Trophoblast cell (in vitro differentiated cells and primary cell): ENCODE measurements at regions not wholly inside any gene's neighbourhood (a gene's known extent, or its start where the extent isn't known, plus 50 kb on each side); places are given as distances from the start of the nearest gene placed in this dataset.

ENCODE experiments used
- DNase-seq, 2 donors: peaks; one replicate each; pipeline ENCODE4 v3.0.0-alpha.2; 2016
- H2AFZ ChIP-seq: 2 replicates; pipeline ENCODE4 v1.6.1; 2013; ENCODE audit warnings: low read length, moderate library complexity, mild to moderate bottlenecking; ENCODE audit not compliant: insufficient read depth, poor library complexity
- H2AK5ac ChIP-seq: 2 replicates; pipeline ENCODE4 v1.6.1; 2013; ENCODE audit warnings: mild to moderate bottlenecking, low read length
- H2BK120ac ChIP-seq: 2 replicates; pipeline ENCODE4 v1.6.1; 2013; ENCODE audit warnings: low read length, mild to moderate bottlenecking, moderate library complexity; ENCODE audit not compliant: insufficient read depth, poor library complexity
- H2BK12ac ChIP-seq: 2 replicates; pipeline ENCODE4 v1.6.1; 2013; ENCODE audit warnings: mild to moderate bottlenecking, low read length, moderate library complexity
- H2BK5ac ChIP-seq: 2 replicates; pipeline ENCODE4 v1.6.1; 2013; ENCODE audit warnings: low read length, low read depth, moderate library complexity, mild to moderate bottlenecking; ENCODE audit not compliant: poor library complexity
- H3K14ac ChIP-seq: 2 replicates; pipeline ENCODE4 v1.6.1; 2013; ENCODE audit warnings: mild to moderate bottlenecking, low read length
- H3K18ac ChIP-seq: 2 replicates; pipeline ENCODE4 v1.6.1; 2013; ENCODE audit warnings: mild to moderate bottlenecking, low read length
- H3K23ac ChIP-seq: 2 replicates; pipeline ENCODE4 v1.6.1; 2013; ENCODE audit warnings: low read length
- H3K27ac ChIP-seq: 2 replicates; pipeline ENCODE4 v1.5.1; 2013; ENCODE audit warnings: low read depth, mild to moderate bottlenecking, inconsistent platforms, low read length, moderate library complexity
- H3K27me3 ChIP-seq: 2 replicates; pipeline ENCODE4 v1.6.1; 2013; ENCODE audit warnings: inconsistent platforms, mild to moderate bottlenecking, low read length, moderate library complexity; ENCODE audit not compliant: insufficient read depth
- H3K36me3 ChIP-seq, 2 experiments: 1 replicate in 1 of 2; 2 replicates in 1 of 2; pipeline ENCODE4 v1.6.1; 2013; ENCODE audit warnings: low read length in 2 of 2, mild to moderate bottlenecking in 2 of 2, moderate library complexity in 1 of 2; ENCODE audit not compliant: insufficient read depth in 2 of 2, control insufficient read depth in 1 of 2
- H3K4ac ChIP-seq: 2 replicates; pipeline ENCODE4 v1.6.1; 2013; ENCODE audit warnings: low read depth, mild to moderate bottlenecking, low read length, moderate library complexity
- H3K4me1 ChIP-seq, 2 experiments: 1 replicate in 1 of 2; 2 replicates in 1 of 2; pipeline ENCODE4 v1.6.1; 2013; ENCODE audit warnings: low read length in 2 of 2, mild to moderate bottlenecking in 2 of 2, moderate library complexity in 1 of 2; ENCODE audit not compliant: insufficient read depth in 2 of 2, control insufficient read depth in 1 of 2
- H3K4me2 ChIP-seq: 2 replicates; pipeline ENCODE4 v1.6.1; 2013; ENCODE audit warnings: inconsistent platforms, mild to moderate bottlenecking, low read length, moderate library complexity
- H3K4me3 ChIP-seq: 2 replicates; pipeline ENCODE4 v1.5.1; 2013; ENCODE audit warnings: mild to moderate bottlenecking, low read depth, low read length, inconsistent platforms
- H3K79me1 ChIP-seq: one replicate; pipeline ENCODE4 v1.6.1; 2013; ENCODE audit warnings: low read length
- H3K79me2 ChIP-seq: 2 replicates; pipeline ENCODE4 v1.6.1; 2013; ENCODE audit warnings: low read length, mild to moderate bottlenecking; ENCODE audit not compliant: control insufficient read depth, insufficient read depth, poor library complexity
- H3K9ac ChIP-seq: 2 replicates; pipeline ENCODE4 v1.6.1; 2013; ENCODE audit warnings: mild to moderate bottlenecking, low read length
- H3K9me3 ChIP-seq: 2 replicates; pipeline ENCODE4 v1.6.1; 2013; ENCODE audit warnings: low read depth, mild to moderate bottlenecking, control low read depth, inconsistent platforms, low read length; ENCODE audit not compliant: insufficient read depth
- H4K12ac ChIP-seq: 2 replicates; pipeline ENCODE4 v1.6.1; 2013; ENCODE audit warnings: low read depth, mild to moderate bottlenecking, low read length, moderate library complexity
- H4K8ac ChIP-seq: 2 replicates; pipeline ENCODE4 v1.6.1; 2013; ENCODE audit warnings: low read depth, mild to moderate bottlenecking, low read length, moderate library complexity
- H4K91ac ChIP-seq: one replicate; pipeline ENCODE4 v1.6.1; 2013; ENCODE audit warnings: low read depth, mild to moderate bottlenecking, low read length, moderate library complexity
- WGBS: extraction: QIAGEN DNeasy Blood & Tissue Kit; methylation state at CpG from one replicate; pipeline ENCODE4 v1.1.7; 2013; ENCODE audit warnings: missing lambda C conversion rate; ENCODE audit not compliant: insufficient read length, insufficient coverage; ENCODE audit errors: extremely low coverage; 5-methylcytosine and 5-hydroxymethylcytosine counted together

- Histone ChIP-seq H3K4ac (no peak overlapping the region), H3K9me3 (peaks cover 3% of the 10 kb centered on the region), H3K79me1 (no peaks in the 10 kb centered on the region), H4K12ac (no peak overlapping the region), H3K79me2 (no peaks in the 10 kb centered on the region), H3K18ac (no peak overlapping the region), H3K36me3 (no peaks in the 10 kb centered on the region), H2BK120ac (no peak overlapping the region), H4K8ac (no peak overlapping the region), H4K91ac (no peak overlapping the region), H3K9ac (no peak overlapping the region), H2AK5ac (no peak overlapping the region), H3K27ac (no peak overlapping the region), H3K27me3 (no peaks in the 10 kb centered on the region), H3K23ac (no peak overlapping the region), H3K4me2 (no peak overlapping the region), H2AFZ (no peak overlapping the region), H3K4me1 (no peaks in the 10 kb centered on the region), H3K4me3 (no peak overlapping the region), H2BK12ac (no peak overlapping the region), H2BK5ac (no peak overlapping the region), H3K14ac (no peak overlapping the region)
- no CpG with 5 or more reads among the region's 1 CpG for WGBS
- DNase-seq, result no peak
Measured at GRCh38 chr21:22468893-22469292, 1470.7 kb downstream of the NCAM2 start.

GRCh38 chr21:22474403-22474802 is 1476.2 kb downstream of the NCAM2 start:
- H3K27ac ChIP-seq, result no peak overlapping the region
- H3K23ac ChIP-seq, result no peak overlapping the region
- no peaks in the 10 kb centered on the region for H3K79me1 ChIP-seq
- no peak overlapping the region for H3K18ac ChIP-seq
- no peaks in the 10 kb centered on the region for H3K9me3 ChIP-seq
- no peak overlapping the region for H2BK120ac ChIP-seq
- WGBS, result no CpG with 5 or more reads among the region's 1 CpG
- H3K4ac ChIP-seq, result no peak overlapping the region
- H3K9ac ChIP-seq, result no peak overlapping the region
- no peak overlapping the region for H4K8ac ChIP-seq
- H3K4me2 ChIP-seq, result no peak overlapping the region
- H4K91ac ChIP-seq, result no peak overlapping the region
- no peaks in the 10 kb centered on the region for H3K27me3 ChIP-seq
- no peak overlapping the region for H2BK12ac ChIP-seq
- no peak overlapping the region for H4K12ac ChIP-seq
- H3K14ac ChIP-seq, result no peak overlapping the region
- no peak for DNase-seq
- H3K79me2 ChIP-seq, result no peaks in the 10 kb centered on the region
- H3K4me1 ChIP-seq, result no peaks in the 10 kb centered on the region
- H2BK5ac ChIP-seq, result no peak overlapping the region
- no peak overlapping the region for H2AFZ ChIP-seq
- no peak overlapping the region for H2AK5ac ChIP-seq
- no peak overlapping the region for H3K4me3 ChIP-seq
- no peaks in the 10 kb centered on the region for H3K36me3 ChIP-seq

- H3K36me3 ChIP-seq, result no peaks in the 10 kb centered on the region
- no peak for DNase-seq
- no peaks in the 10 kb centered on the region for H3K9me3 ChIP-seq
- no peak overlapping the region for H4K12ac ChIP-seq
- H2BK120ac ChIP-seq, result no peak overlapping the region
- no peak overlapping the region for H4K8ac ChIP-seq
- H3K79me1 ChIP-seq, result no peaks in the 10 kb centered on the region
- no peak overlapping the region for H3K23ac ChIP-seq
- H2AK5ac ChIP-seq, result no peak overlapping the region
- no peak overlapping the region for H3K9ac ChIP-seq
- no peak overlapping the region for H2AFZ ChIP-seq
- no CpG with 5 or more reads among the region's 2 CpGs for WGBS
- H3K4me2 ChIP-seq, result no peak overlapping the region
- no peak overlapping the region for H3K27ac ChIP-seq
- H3K27me3 ChIP-seq, result no peaks in the 10 kb centered on the region
- no peak overlapping the region for H3K4me3 ChIP-seq
- H2BK5ac ChIP-seq, result no peak overlapping the region
- H3K4ac ChIP-seq, result no peak overlapping the region
- no peaks in the 10 kb centered on the region for H3K79me2 ChIP-seq
- no peak overlapping the region for H2BK12ac ChIP-seq
- no peak overlapping the region for H3K18ac ChIP-seq
- H3K4me1 ChIP-seq, result no peaks in the 10 kb centered on the region
- H4K91ac ChIP-seq, result no peak overlapping the region
- no peak overlapping the region for H3K14ac ChIP-seq
Measured at GRCh38 chr21:22476214-22476613, 1478.0 kb downstream of the NCAM2 start.

GRCh38 chr21:22476726-22477646 is 1478.8 kb downstream of the NCAM2 start:
- no peaks in the 10 kb centered on the region for H3K36me3 ChIP-seq
- no peak overlapping the region for H2AK5ac ChIP-seq
- no peaks in the 10 kb centered on the region for H3K4me1 ChIP-seq
- no peak overlapping the region for H2BK12ac ChIP-seq
- H3K23ac ChIP-seq, result no peak overlapping the region
- no CpG with 5 or more reads among the region's 2 CpGs for WGBS
- DNase-seq, result no peak
- H4K12ac ChIP-seq, result no peak overlapping the region
- no peaks in the 10 kb centered on the region for H3K79me1 ChIP-seq
- no peak overlapping the region for H3K4me3 ChIP-seq
- no peak overlapping the region for H3K9ac ChIP-seq
- H3K4ac ChIP-seq, result no peak overlapping the region
- H2AFZ ChIP-seq, result no peak overlapping the region
- H4K8ac ChIP-seq, result no peak overlapping the region
- no peak overlapping the region for H3K27ac ChIP-seq
- H3K79me2 ChIP-seq, result no peaks in the 10 kb centered on the region
- no peak overlapping the region for H2BK5ac ChIP-seq
- H3K4me2 ChIP-seq, result no peak overlapping the region
- no peak overlapping the region for H4K91ac ChIP-seq
- no peaks in the 10 kb centered on the region for H3K27me3 ChIP-seq
- no peak overlapping the region for H3K18ac ChIP-seq
- H3K14ac ChIP-seq, result no peak overlapping the region
- H3K9me3 ChIP-seq, result no peaks in the 10 kb centered on the region
- no peak overlapping the region for H2BK120ac ChIP-seq
